ENCODE measurements at regions not wholly inside any gene's neighbourhood (a gene's known extent, or its start where the extent isn't known, plus 50 kb on each side); places are given as distances from the start of the nearest gene placed in this dataset.

GRCh38 chr1:219555031-219555692, 57.7 kb downstream of the ZC3H11B start (continued):
- TF ChIP-seq, protein P1, sequence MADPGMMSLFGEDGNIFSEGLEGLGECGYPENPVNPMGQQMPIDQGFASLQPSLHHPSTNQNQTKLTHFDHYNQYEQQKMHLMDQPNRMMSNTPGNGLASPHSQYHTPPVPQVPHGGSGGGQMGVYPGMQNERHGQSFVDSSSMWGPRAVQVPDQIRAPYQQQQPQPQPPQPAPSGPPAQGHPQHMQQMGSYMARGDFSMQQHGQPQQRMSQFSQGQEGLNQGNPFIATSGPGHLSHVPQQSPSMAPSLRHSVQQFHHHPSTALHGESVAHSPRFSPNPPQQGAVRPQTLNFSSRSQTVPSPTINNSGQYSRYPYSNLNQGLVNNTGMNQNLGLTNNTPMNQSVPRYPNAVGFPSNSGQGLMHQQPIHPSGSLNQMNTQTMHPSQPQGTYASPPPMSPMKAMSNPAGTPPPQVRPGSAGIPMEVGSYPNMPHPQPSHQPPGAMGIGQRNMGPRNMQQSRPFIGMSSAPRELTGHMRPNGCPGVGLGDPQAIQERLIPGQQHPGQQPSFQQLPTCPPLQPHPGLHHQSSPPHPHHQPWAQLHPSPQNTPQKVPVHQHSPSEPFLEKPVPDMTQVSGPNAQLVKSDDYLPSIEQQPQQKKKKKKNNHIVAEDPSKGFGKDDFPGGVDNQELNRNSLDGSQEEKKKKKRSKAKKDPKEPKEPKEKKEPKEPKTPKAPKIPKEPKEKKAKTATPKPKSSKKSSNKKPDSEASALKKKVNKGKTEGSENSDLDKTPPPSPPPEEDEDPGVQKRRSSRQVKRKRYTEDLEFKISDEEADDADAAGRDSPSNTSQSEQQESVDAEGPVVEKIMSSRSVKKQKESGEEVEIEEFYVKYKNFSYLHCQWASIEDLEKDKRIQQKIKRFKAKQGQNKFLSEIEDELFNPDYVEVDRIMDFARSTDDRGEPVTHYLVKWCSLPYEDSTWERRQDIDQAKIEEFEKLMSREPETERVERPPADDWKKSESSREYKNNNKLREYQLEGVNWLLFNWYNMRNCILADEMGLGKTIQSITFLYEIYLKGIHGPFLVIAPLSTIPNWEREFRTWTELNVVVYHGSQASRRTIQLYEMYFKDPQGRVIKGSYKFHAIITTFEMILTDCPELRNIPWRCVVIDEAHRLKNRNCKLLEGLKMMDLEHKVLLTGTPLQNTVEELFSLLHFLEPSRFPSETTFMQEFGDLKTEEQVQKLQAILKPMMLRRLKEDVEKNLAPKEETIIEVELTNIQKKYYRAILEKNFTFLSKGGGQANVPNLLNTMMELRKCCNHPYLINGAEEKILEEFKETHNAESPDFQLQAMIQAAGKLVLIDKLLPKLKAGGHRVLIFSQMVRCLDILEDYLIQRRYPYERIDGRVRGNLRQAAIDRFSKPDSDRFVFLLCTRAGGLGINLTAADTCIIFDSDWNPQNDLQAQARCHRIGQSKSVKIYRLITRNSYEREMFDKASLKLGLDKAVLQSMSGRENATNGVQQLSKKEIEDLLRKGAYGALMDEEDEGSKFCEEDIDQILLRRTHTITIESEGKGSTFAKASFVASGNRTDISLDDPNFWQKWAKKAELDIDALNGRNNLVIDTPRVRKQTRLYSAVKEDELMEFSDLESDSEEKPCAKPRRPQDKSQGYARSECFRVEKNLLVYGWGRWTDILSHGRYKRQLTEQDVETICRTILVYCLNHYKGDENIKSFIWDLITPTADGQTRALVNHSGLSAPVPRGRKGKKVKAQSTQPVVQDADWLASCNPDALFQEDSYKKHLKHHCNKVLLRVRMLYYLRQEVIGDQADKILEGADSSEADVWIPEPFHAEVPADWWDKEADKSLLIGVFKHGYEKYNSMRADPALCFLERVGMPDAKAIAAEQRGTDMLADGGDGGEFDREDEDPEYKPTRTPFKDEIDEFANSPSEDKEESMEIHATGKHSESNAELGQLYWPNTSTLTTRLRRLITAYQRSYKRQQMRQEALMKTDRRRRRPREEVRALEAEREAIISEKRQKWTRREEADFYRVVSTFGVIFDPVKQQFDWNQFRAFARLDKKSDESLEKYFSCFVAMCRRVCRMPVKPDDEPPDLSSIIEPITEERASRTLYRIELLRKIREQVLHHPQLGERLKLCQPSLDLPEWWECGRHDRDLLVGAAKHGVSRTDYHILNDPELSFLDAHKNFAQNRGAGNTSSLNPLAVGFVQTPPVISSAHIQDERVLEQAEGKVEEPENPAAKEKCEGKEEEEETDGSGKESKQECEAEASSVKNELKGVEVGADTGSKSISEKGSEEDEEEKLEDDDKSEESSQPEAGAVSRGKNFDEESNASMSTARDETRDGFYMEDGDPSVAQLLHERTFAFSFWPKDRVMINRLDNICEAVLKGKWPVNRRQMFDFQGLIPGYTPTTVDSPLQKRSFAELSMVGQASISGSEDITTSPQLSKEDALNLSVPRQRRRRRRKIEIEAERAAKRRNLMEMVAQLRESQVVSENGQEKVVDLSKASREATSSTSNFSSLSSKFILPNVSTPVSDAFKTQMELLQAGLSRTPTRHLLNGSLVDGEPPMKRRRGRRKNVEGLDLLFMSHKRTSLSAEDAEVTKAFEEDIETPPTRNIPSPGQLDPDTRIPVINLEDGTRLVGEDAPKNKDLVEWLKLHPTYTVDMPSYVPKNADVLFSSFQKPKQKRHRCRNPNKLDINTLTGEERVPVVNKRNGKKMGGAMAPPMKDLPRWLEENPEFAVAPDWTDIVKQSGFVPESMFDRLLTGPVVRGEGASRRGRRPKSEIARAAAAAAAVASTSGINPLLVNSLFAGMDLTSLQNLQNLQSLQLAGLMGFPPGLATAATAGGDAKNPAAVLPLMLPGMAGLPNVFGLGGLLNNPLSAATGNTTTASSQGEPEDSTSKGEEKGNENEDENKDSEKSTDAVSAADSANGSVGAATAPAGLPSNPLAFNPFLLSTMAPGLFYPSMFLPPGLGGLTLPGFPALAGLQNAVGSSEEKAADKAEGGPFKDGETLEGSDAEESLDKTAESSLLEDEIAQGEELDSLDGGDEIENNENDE (IDR thresholded peaks at IDR 0.05; ENCODE audit: insufficient replicate concordance, low read length), result peak; percentile 76
- TF ChIP-seq JUND (IDR thresholded peaks at IDR 0.05; ENCODE audit: low read length) (peak; percentile 56; the same call in 1 of the 2 replicates), CBX5 (IDR thresholded peaks at IDR 0.05; ENCODE audit: low read depth, low read length) (no peak), POU5F1 (IDR thresholded peaks at IDR 0.05; ENCODE audit: low read depth, low read length) (no peak), PHF8 (conservative IDR thresholded peaks at IDR 0.05; ENCODE audit: low read depth, low read length) (no peak), HDAC2 (IDR thresholded peaks at IDR 0.05; ENCODE audit: borderline replicate concordance in 1 of 2, low read depth in 2 of 2, low read length in 2 of 2) (no peak)
